SK-N-SH treated with all-trans-retinoic acid at 6 μM for 48 hours (cell line): ENCODE measurements at regions not wholly inside any gene's neighbourhood (a gene's known extent, or its start where the extent isn't known, plus 50 kb on each side); places are given as distances from the start of the nearest gene placed in this dataset.

Experiments
- ATAC-seq: fragments of 200-7000 bp; cut with Tn5 transposase; 3 replicates; pipeline ENCODE4 v1.9.1; 2020; ENCODE audit warnings: mild to moderate bottlenecking, moderate library complexity
- ARNTL ChIP-seq: fragments of 450-650 bp; formaldehyde crosslinking; IDR thresholded peaks from 2 replicates; pipeline ENCODE4 v1.5.0; 2020; ENCODE audit warnings: low read depth, mild to moderate bottlenecking, moderate library complexity, borderline replicate concordance
- BACH2 ChIP-seq: fragments of 250-450 bp; sonication (Bioruptor Pico); IDR thresholded peaks from 2 replicates; pipeline ENCODE4 v1.9.0; 2021; ENCODE audit warnings: mild to moderate bottlenecking, borderline replicate concordance
- CREB5 ChIP-seq: fragments of 250-450 bp; sonication (Bioruptor Pico); IDR thresholded peaks from 2 replicates; pipeline ENCODE4 v1.5.1; 2020; ENCODE audit warnings: low read depth, mild to moderate bottlenecking, moderate library complexity
- CSDC2 ChIP-seq: fragments of 250-450 bp; sonication (Bioruptor Pico); IDR thresholded peaks from 2 replicates; pipeline ENCODE4 v1.5.0; 2020; ENCODE audit warnings: mild to moderate bottlenecking, moderate library complexity
- CSRNP3 ChIP-seq: fragments of 250-450 bp; sonication (Bioruptor Pico); IDR thresholded peaks from 2 replicates; pipeline ENCODE4 v1.5.1; 2021; ENCODE audit warnings: mild to moderate bottlenecking, moderate library complexity
- ESRRG ChIP-seq: fragments of 250-450 bp; sonication (Bioruptor Pico); IDR thresholded peaks from 2 replicates; pipeline ENCODE4 v1.6.1; 2021; ENCODE audit warnings: mild to moderate bottlenecking
- GLIS3 ChIP-seq: fragments of 250-450 bp; sonication (Bioruptor Pico); IDR thresholded peaks from 2 replicates; pipeline ENCODE4 v1.5.0; 2020; ENCODE audit warnings: mild to moderate bottlenecking, moderate library complexity
- ISL1 ChIP-seq: fragments of 250-450 bp; sonication (Bioruptor Pico); IDR thresholded peaks from 2 replicates; pipeline ENCODE4 v2.1.2; 2022; ENCODE audit warnings: mild to moderate bottlenecking, moderate library complexity
- PATZ1 ChIP-seq: fragments of 250-450 bp; sonication (Bioruptor Pico); IDR thresholded peaks from 2 replicates; pipeline ENCODE4 v1.8.0; 2020; ENCODE audit warnings: mild to moderate bottlenecking, moderate library complexity, borderline replicate concordance
- PPARA ChIP-seq: fragments of 250-450 bp; sonication (Bioruptor Pico); IDR thresholded peaks from 2 replicates; pipeline ENCODE4 v1.5.0; 2020; ENCODE audit warnings: mild to moderate bottlenecking, borderline replicate concordance
- RARB ChIP-seq: fragments of 250-450 bp; sonication (Bioruptor Pico); IDR thresholded peaks from 2 replicates; pipeline ENCODE4 v1.8.0; 2021; ENCODE audit warnings: mild to moderate bottlenecking, moderate library complexity
- SNAI2 ChIP-seq: fragments of 250-450 bp; sonication (Bioruptor Pico); IDR thresholded peaks from 2 replicates; pipeline ENCODE4 v1.5.0; 2020; ENCODE audit warnings: mild to moderate bottlenecking, moderate library complexity
- TCF4 ChIP-seq: fragments of 250-450 bp; sonication (Bioruptor Pico); IDR thresholded peaks from 2 replicates; pipeline ENCODE4 v1.8.0; 2021; ENCODE audit warnings: mild to moderate bottlenecking, moderate library complexity, borderline replicate concordance
- TOX ChIP-seq: fragments of 250-450 bp; sonication (Bioruptor Pico); IDR thresholded peaks from 2 replicates; pipeline ENCODE4 v1.8.0; 2021; ENCODE audit warnings: mild to moderate bottlenecking, moderate library complexity, borderline replicate concordance
- ZC3H10 ChIP-seq: fragments of 250-450 bp; sonication (Bioruptor Pico); IDR thresholded peaks from 2 replicates; pipeline ENCODE4 v1.5.1; 2021; ENCODE audit warnings: mild to moderate bottlenecking, moderate library complexity
- ZFP30 ChIP-seq: fragments of 450-650 bp; formaldehyde crosslinking; IDR thresholded peaks from 2 replicates; pipeline ENCODE4 v1.5.0; 2022; ENCODE audit warnings: mild to moderate bottlenecking, moderate library complexity
- ZNF565 ChIP-seq: fragments of 450-650 bp; formaldehyde crosslinking; conservative IDR thresholded peaks from 2 replicates; pipeline ENCODE4 v1.5.0; 2020; ENCODE audit warnings: low read depth, mild to moderate bottlenecking, moderate library complexity
- ZNF70 ChIP-seq: fragments of 450-650 bp; formaldehyde crosslinking; IDR thresholded peaks from 2 replicates; pipeline ENCODE4 v1.5.0; 2020; ENCODE audit warnings: mild to moderate bottlenecking, moderate library complexity
- ZNF8 ChIP-seq: fragments of 450-650 bp; formaldehyde crosslinking; IDR thresholded peaks from 2 replicates; pipeline ENCODE4 v1.5.0; 2020; ENCODE audit warnings: mild to moderate bottlenecking, moderate library complexity
- TF ChIP-seq, protein P1 (sequence below): fragments of 250-450 bp; sonication (Bioruptor Pico); IDR thresholded peaks from 2 replicates; pipeline ENCODE4 v1.5.0; 2020; ENCODE audit warnings: mild to moderate bottlenecking, moderate library complexity

DNA sequence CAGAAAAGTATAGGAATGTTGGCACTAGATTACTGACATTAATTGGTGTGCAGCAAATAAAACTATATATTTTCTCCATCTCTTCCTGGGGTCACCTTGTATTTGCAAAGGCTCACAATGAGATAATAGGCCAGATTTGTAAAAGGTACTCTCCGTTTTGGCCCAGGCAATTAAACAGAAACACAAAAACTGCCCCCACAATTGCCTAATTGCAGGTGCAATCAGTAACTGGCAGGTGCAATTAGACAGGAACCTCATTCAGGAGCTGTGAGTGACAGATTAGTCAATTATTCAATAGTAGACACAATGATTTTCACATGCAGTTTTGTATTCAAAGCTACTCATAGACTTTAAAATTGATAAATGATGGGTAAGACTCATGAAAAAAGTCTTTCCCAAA is 451.4 kb upstream of the ID2 start:
- ATAC-seq, result no peak
- TF ChIP-seq ZFP30 (CRISPR knock-in tag) (no peak), ARNTL (CRISPR knock-in tag) (no peak), ZNF8 (no peak), PPARA (CRISPR knock-in tag) (no peak), TCF4 (CRISPR knock-in tag) (no peak), ZNF565 (CRISPR knock-in tag) (no peak), RARB (no peak), ZNF70 (CRISPR knock-in tag) (no peak), PATZ1 (CRISPR knock-in tag) (no peak), CREB5 (no peak), BACH2 (CRISPR knock-in tag) (no peak)

DNA sequence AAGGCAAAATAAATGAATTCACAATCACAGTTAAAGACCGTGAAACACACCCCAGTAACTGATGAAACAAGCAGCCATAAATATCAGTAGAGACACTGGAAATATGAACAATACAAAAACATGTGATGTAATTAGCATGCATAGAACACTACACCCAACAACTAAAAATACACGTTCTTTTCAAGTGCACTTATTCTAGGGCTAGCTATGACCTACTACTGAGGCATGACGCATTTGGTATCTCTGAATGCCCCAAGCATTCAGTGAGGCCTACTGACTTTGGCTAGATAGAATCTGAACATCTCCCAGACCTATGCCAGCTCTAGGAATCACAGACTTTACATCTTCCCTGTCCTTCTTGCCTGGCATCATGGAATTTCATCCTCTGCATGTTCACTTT is 450.0 kb upstream of the ID2 start:
- ATAC-seq, result no peak
- TF ChIP-seq SNAI2 (CRISPR knock-in tag), result no peak
- TF ChIP-seq CSDC2, result no peak
- no peak for TF ChIP-seq CREB5
- no peak for TF ChIP-seq ZNF8
- TF ChIP-seq PPARA (CRISPR knock-in tag), result no peak
- TF ChIP-seq RARB, result no peak
- TF ChIP-seq PATZ1 (CRISPR knock-in tag), result no peak
- no peak for TF ChIP-seq ISL1 (CRISPR knock-in tag)
- TF ChIP-seq ESRRG (CRISPR knock-in tag), result no peak
- no peak for TF ChIP-seq TOX (CRISPR knock-in tag)
- TF ChIP-seq TCF4 (CRISPR knock-in tag), result no peak
- no peak for TF ChIP-seq BACH2 (CRISPR knock-in tag)
- no peak for TF ChIP-seq ZNF565 (CRISPR knock-in tag)
- TF ChIP-seq CSRNP3 (CRISPR knock-in tag), result no peak
- TF ChIP-seq, protein P1, sequence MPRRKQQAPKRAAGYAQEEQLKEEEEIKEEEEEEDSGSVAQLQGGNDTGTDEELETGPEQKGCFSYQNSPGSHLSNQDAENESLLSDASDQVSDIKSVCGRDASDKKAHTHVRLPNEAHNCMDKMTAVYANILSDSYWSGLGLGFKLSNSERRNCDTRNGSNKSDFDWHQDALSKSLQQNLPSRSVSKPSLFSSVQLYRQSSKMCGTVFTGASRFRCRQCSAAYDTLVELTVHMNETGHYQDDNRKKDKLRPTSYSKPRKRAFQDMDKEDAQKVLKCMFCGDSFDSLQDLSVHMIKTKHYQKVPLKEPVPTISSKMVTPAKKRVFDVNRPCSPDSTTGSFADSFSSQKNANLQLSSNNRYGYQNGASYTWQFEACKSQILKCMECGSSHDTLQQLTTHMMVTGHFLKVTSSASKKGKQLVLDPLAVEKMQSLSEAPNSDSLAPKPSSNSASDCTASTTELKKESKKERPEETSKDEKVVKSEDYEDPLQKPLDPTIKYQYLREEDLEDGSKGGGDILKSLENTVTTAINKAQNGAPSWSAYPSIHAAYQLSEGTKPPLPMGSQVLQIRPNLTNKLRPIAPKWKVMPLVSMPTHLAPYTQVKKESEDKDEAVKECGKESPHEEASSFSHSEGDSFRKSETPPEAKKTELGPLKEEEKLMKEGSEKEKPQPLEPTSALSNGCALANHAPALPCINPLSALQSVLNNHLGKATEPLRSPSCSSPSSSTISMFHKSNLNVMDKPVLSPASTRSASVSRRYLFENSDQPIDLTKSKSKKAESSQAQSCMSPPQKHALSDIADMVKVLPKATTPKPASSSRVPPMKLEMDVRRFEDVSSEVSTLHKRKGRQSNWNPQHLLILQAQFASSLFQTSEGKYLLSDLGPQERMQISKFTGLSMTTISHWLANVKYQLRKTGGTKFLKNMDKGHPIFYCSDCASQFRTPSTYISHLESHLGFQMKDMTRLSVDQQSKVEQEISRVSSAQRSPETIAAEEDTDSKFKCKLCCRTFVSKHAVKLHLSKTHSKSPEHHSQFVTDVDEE, result no peak
- no peak for TF ChIP-seq GLIS3 (CRISPR knock-in tag)

DNA sequence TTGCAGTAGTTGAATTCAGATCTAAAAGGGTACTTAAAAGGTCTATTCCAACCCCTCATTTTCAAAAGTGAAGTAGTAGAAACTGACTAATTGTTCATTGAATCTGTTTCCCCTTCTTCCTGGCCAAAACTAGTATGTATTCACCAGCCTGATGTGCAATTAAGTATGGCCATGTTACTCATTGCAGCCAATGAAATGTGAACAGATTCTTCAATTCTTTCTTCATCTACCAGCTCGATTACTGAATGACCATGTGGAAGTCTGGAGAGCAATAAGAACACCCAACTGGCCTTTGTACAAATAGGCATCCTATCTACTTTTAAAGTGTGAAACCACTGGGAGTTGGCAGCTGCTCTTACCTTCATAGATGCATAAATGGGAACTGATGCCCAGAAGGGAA is 449.0 kb upstream of the ID2 start:
- no peak for TF ChIP-seq CREB5
- no peak for TF ChIP-seq CSRNP3 (CRISPR knock-in tag)
- TF ChIP-seq ARNTL (CRISPR knock-in tag), result no peak
- TF ChIP-seq ZC3H10, result no peak
- TF ChIP-seq TCF4 (CRISPR knock-in tag), result no peak
- TF ChIP-seq SNAI2 (CRISPR knock-in tag), result no peak
- no peak for TF ChIP-seq ZNF70 (CRISPR knock-in tag)
- TF ChIP-seq BACH2 (CRISPR knock-in tag), result no peak
- no peak for TF ChIP-seq ZNF8
- no peak for TF ChIP-seq PPARA (CRISPR knock-in tag)
- no peak for TF ChIP-seq ZNF565 (CRISPR knock-in tag)
- no peak for TF ChIP-seq ESRRG (CRISPR knock-in tag)
- no peak for TF ChIP-seq GLIS3 (CRISPR knock-in tag)
- ATAC-seq, result no peak
